GM18507 (cell line): ENCODE measurements at regions not wholly inside any gene's neighbourhood (a gene's known extent, or its start where the extent isn't known, plus 50 kb on each side); places are given as distances from the start of the nearest gene placed in this dataset.
A peak's percentile ranks its signal among the peaks of the same experiment; 100 is the strongest.

Source experiments
- DNase-seq: peaks from one replicate; pipeline ENCODE4 v3.0.0; 2011; ENCODE audit warnings: low read depth; ENCODE audit not compliant: insufficient read length; ENCODE audit errors: extremely low spot score
- FAIRE-seq: peaks from 2 replicates; lab custom pipeline; 2011; peaks lifted over from hg19 to GRCh38; lab: Jason Lieb, UNC

GRCh38 chr1:221171768-221172167, 292.5 kb downstream of the HLX start:
- no peak for FAIRE-seq
- DNase-seq = no peak

- FAIRE-seq (no peak), DNase-seq (no peak)
Observed at GRCh38 chr1:221172841-221173240, 293.6 kb downstream of the HLX start.

- no peak for FAIRE-seq
- no peak for DNase-seq
Observed at GRCh38 chr1:221174330-221174993, 295.2 kb downstream of the HLX start.

GRCh38 chr1:221175249-221175648, 296.0 kb downstream of the HLX start:
- FAIRE-seq (no peak), DNase-seq (no peak)

GRCh38 chr1:221180704-221181368, 301.6 kb downstream of the HLX start:
- FAIRE-seq (no peak), DNase-seq (no peak)

- no peak for FAIRE-seq
- no peak for DNase-seq
Observed at GRCh38 chr1:221182791-221183533, 303.7 kb downstream of the HLX start.

- no peak for FAIRE-seq
Observed at GRCh38 chr1:221184131-221184794, 305.0 kb downstream of the HLX start.

GRCh38 chr1:221187174-221187573, 307.9 kb downstream of the HLX start:
- DNase-seq (no peak), FAIRE-seq (no peak)

More at GRCh38 chr1:221184131-221184794, 305.0 kb downstream of the HLX start:
- DNase-seq = no peak

GRCh38 chr1:221188458-221188857, 309.2 kb downstream of the HLX start:
- DNase-seq (no peak), FAIRE-seq (no peak)

GRCh38 chr1:221190249-221190648, 311.0 kb downstream of the HLX start:
- FAIRE-seq (no peak), DNase-seq (no peak)

GRCh38 chr1:221192055-221192454, 312.8 kb downstream of the HLX start:
- no peak for DNase-seq
- no peak for FAIRE-seq

GRCh38 chr1:221200464-221200863, 321.2 kb downstream of the HLX start:
- FAIRE-seq = no peak

GRCh38 chr1:221201773-221202172, 322.5 kb downstream of the HLX start:
- FAIRE-seq (no peak), DNase-seq (no peak)

More at GRCh38 chr1:221200464-221200863, 321.2 kb downstream of the HLX start:
- DNase-seq = no peak

GRCh38 chr1:221203224-221204054, 324.2 kb downstream of the HLX start:
- DNase-seq = peak; percentile 45
- peak; percentile 88 for FAIRE-seq

- DNase-seq = no peak
- no peak for FAIRE-seq
Observed at GRCh38 chr1:221204055-221204833, 325.0 kb downstream of the HLX start.

GRCh38 chr1:221206076-221206475, 326.8 kb downstream of the HLX start:
- DNase-seq (no peak), FAIRE-seq (no peak)

- FAIRE-seq = no peak
- no peak for DNase-seq
Observed at GRCh38 chr1:221212926-221213325, 333.7 kb downstream of the HLX start.

- FAIRE-seq (no peak), DNase-seq (no peak)
Observed at GRCh38 chr1:221217029-221217428, 337.8 kb downstream of the HLX start.

- no peak for FAIRE-seq
- no peak for DNase-seq
Observed at GRCh38 chr1:221223281-221223680, 344.0 kb downstream of the HLX start.
